Thyroid gland (tissue), 4 donors: ENCODE measurements at regions not wholly inside any gene's neighbourhood (a gene's known extent, or its start where the extent isn't known, plus 50 kb on each side); places are given as distances from the start of the nearest gene placed in this dataset.

Experiments used
- CTCF ChIP-seq, 6 experiments: fragments of 200-600 bp in 3 of 6; fragments of 450-650 bp in 3 of 6; sonication (generic) in 3 of 6; IDR thresholded peaks; one replicate each; pipeline ENCODE4 v1.5.1; 2016 to 2019; ENCODE audit warnings: antibody characterized with exemption in 6 of 6, mild to moderate bottlenecking in 2 of 6, inconsistent platforms in 1 of 6, moderate library complexity in 1 of 6
- POLR2A ChIP-seq, 2 donors: fragments of 450-650 bp; IDR thresholded peaks; one replicate each; pipeline ENCODE4 v1.6.1; 2017; ENCODE audit warnings: antibody characterized with exemption in 2 of 2, mild to moderate bottlenecking in 2 of 2, moderate library complexity in 1 of 2

- TF ChIP-seq CTCF (IDR thresholded peaks at IDR 0.05) (no peak), POLR2A (IDR thresholded peaks at IDR 0.05) (no peak)
Observed at GRCh38 chr2:217256251-217256650, 396.4 kb upstream of the TNP1 start.
